Ovary (tissue), 3 donors: ENCODE measurements at regions not wholly inside any gene's neighbourhood (a gene's known extent, or its start where the extent isn't known, plus 50 kb on each side); places are given as distances from the start of the nearest gene placed in this dataset.

Source experiments
- EP300 ChIP-seq: sonication (generic); formaldehyde crosslinking; IDR thresholded peaks from one replicate; pipeline ENCODE4 v1.6.1; 2017; ENCODE audit warnings: antibody characterized with exemption
- POLR2A ChIP-seq: fragments of 450-650 bp; IDR thresholded peaks from one replicate; pipeline ENCODE4 v1.6.1; 2017; ENCODE audit warnings: antibody characterized with exemption, mild to moderate bottlenecking, moderate library complexity
- TF ChIP-seq, protein P1 (sequence below), 3 donors: fragments of 450-650 bp in 2 of 3; fragments of 200-600 bp in 1 of 3; IDR thresholded peaks; one replicate each; pipeline versions ENCODE4 v1.5.1 to v1.8.0; 2016 to 2022; ENCODE audit warnings: antibody characterized with exemption in 3 of 3, mild to moderate bottlenecking in 1 of 3
- donor health status: DM: no; HTN: no; CAD: no.

DNA sequence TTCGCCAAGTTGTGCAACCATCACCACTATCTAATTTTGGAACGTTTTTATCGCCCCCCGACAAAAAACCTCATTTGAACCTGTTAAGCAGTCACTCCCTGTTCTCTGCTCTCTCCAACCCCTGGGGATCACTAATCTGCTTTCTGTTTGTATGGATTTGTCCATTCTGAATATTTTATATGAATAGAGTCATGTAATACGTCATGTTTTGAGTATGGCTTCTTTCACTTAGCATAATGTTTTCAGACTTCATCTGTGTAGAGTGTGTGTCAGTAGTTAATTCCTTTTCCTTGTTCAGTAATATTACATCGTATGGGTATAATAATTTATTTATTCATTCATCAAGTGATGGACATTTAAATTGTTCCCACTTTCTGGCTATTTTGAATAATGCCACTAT, 232.2 kb downstream of the SMARCA2 start:
- no peak for TF ChIP-seq POLR2A
- TF ChIP-seq, protein P1, sequence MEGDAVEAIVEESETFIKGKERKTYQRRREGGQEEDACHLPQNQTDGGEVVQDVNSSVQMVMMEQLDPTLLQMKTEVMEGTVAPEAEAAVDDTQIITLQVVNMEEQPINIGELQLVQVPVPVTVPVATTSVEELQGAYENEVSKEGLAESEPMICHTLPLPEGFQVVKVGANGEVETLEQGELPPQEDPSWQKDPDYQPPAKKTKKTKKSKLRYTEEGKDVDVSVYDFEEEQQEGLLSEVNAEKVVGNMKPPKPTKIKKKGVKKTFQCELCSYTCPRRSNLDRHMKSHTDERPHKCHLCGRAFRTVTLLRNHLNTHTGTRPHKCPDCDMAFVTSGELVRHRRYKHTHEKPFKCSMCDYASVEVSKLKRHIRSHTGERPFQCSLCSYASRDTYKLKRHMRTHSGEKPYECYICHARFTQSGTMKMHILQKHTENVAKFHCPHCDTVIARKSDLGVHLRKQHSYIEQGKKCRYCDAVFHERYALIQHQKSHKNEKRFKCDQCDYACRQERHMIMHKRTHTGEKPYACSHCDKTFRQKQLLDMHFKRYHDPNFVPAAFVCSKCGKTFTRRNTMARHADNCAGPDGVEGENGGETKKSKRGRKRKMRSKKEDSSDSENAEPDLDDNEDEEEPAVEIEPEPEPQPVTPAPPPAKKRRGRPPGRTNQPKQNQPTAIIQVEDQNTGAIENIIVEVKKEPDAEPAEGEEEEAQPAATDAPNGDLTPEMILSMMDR (IDR thresholded peaks at IDR 0.05) = no peak
- no peak for TF ChIP-seq EP300
